IMR-90 (cell line): ENCODE measurements at regions not wholly inside any gene's neighbourhood (a gene's known extent, or its start where the extent isn't known, plus 50 kb on each side); places are given as distances from the start of the nearest gene placed in this dataset.

Source experiments
- ATAC-seq: fragments of 200-7000 bp; cut with Tn5 transposase; 2 replicates; pipeline ENCODE4 v1.9.1; 2020; ENCODE audit warnings: low read depth, mild to moderate bottlenecking, moderate library complexity
- BruUV-seq: library from RNA; stranded (reverse); fragments of 400-500 nt; replicated peaks from 2 replicates; lab custom pipeline; 2021; lab: Mats Ljungman, UMichigan
- CTCF ChIA-PET: fragments of 300-600 bp; formaldehyde crosslinking; extraction: SDS; loops from one replicate; lab custom pipeline; 2021; ENCODE audit warnings: antibody characterized with exemption; lab: Yijun Ruan, JAX
- POLR2A ChIA-PET: fragments of 300-600 bp; sonication (Branson Sonifier 250); formaldehyde crosslinking; loops from one replicate; lab custom pipeline; 2022; ENCODE audit warnings: antibody characterized with exemption; ENCODE audit not compliant: unreplicated experiment; lab: Charles Lee
- DNase-seq: peaks from one replicate; pipeline ENCODE4 v3.0.0; 2013
- H2AFZ ChIP-seq: replicated peaks from 2 replicates; pipeline ENCODE3; 2013; ENCODE audit warnings: low read length, mild to moderate bottlenecking; ENCODE audit not compliant: poor library complexity
- H2AK5ac ChIP-seq: 2 replicates; pipeline ENCODE4 v1.6.1; 2013; ENCODE audit warnings: low read depth, low read length, inconsistent platforms
- H2AK9ac ChIP-seq: replicated peaks from 2 replicates; pipeline ENCODE3; 2013; ENCODE audit warnings: mild to moderate bottlenecking, low read depth, low read length, moderate library complexity; ENCODE audit not compliant: poor library complexity
- H2BK120ac ChIP-seq: 2 replicates; pipeline ENCODE4 v1.6.1; 2013; ENCODE audit warnings: low read depth, low read length, inconsistent platforms
- H2BK15ac ChIP-seq: 3 replicates; pipeline ENCODE4 v1.6.1; 2013; ENCODE audit warnings: low read depth, low read length, inconsistent platforms
- H2BK20ac ChIP-seq: 2 replicates; pipeline ENCODE4 v1.6.1; 2013; ENCODE audit warnings: low read depth, mild to moderate bottlenecking, inconsistent platforms, low read length, moderate library complexity
- H2BK5ac ChIP-seq: 2 replicates; pipeline ENCODE4 v1.6.1; 2013; ENCODE audit warnings: mild to moderate bottlenecking, low read depth, low read length, inconsistent platforms; ENCODE audit not compliant: poor library complexity, severe bottlenecking
- H3K14ac ChIP-seq: replicated peaks from 2 replicates; pipeline ENCODE4 v1.6.1; 2013; ENCODE audit warnings: low read depth, low read length, inconsistent platforms
- H3K18ac ChIP-seq: 2 replicates; pipeline ENCODE4 v1.6.1; 2013; ENCODE audit warnings: low read depth, low read length, control low read depth
- H3K23ac ChIP-seq: 2 replicates; pipeline ENCODE4 v1.6.1; 2013; ENCODE audit warnings: low read depth, low read length, inconsistent platforms
- H3K27ac ChIP-seq: 2 replicates; pipeline ENCODE4 v1.5.1; 2013; ENCODE audit warnings: mild to moderate bottlenecking, control low read depth, low read length; ENCODE audit not compliant: insufficient read depth
- H3K27me3 ChIP-seq: 2 replicates; pipeline ENCODE4 v1.6.1; 2013; ENCODE audit warnings: low read length; ENCODE audit not compliant: control insufficient read depth, insufficient read depth
- H3K36me3 ChIP-seq: 2 replicates; pipeline ENCODE4 v1.6.1; 2013; ENCODE audit warnings: low read length, mixed read lengths; ENCODE audit not compliant: control insufficient read depth, insufficient read depth
- H3K4ac ChIP-seq: 2 replicates; pipeline ENCODE4 v1.6.1; 2013; ENCODE audit warnings: low read depth, low read length, inconsistent platforms
- H3K4me1 ChIP-seq: 2 replicates; pipeline ENCODE4 v1.6.1; 2013; ENCODE audit warnings: low read length, mixed read lengths; ENCODE audit not compliant: control insufficient read depth, insufficient read depth
- H3K4me2 ChIP-seq: 2 replicates; pipeline ENCODE4 v1.6.1; 2013; ENCODE audit warnings: low read depth, mild to moderate bottlenecking, control low read depth, low read length, moderate library complexity
- H3K4me3 ChIP-seq: 2 replicates; pipeline ENCODE4 v1.5.1; 2013; ENCODE audit warnings: low read depth, mild to moderate bottlenecking, control low read depth, low read length, moderate library complexity; ENCODE audit not compliant: insufficient read depth
- H3K56ac ChIP-seq: 2 replicates; pipeline ENCODE4 v1.6.1; 2013; ENCODE audit warnings: low read length, inconsistent platforms; ENCODE audit not compliant: insufficient read depth; ENCODE audit errors: extremely low read depth
- H3K79me1 ChIP-seq, 2 experiments: 2 replicates each; pipeline ENCODE4 v1.6.1; 2013; ENCODE audit warnings: low read length in 2 of 2, inconsistent platforms in 1 of 2, low read depth in 1 of 2
- H3K9ac ChIP-seq: 2 replicates; pipeline ENCODE4 v1.6.1; 2013; ENCODE audit warnings: low read depth, low read length, control low read depth
- H3K9me1 ChIP-seq: 2 replicates; pipeline ENCODE4 v1.6.1; 2013; ENCODE audit warnings: low read length, inconsistent platforms; ENCODE audit not compliant: insufficient read depth
- H3K9me3 ChIP-seq: 2 replicates; pipeline ENCODE4 v1.6.1; 2013; ENCODE audit warnings: low read length; ENCODE audit not compliant: control insufficient read depth, insufficient read depth
- H4K20me1 ChIP-seq: 2 replicates; pipeline ENCODE4 v1.6.1; 2013; ENCODE audit warnings: low read length, inconsistent platforms; ENCODE audit not compliant: insufficient read depth
- H4K5ac ChIP-seq: 2 replicates; pipeline ENCODE4 v1.6.1; 2013; ENCODE audit warnings: mild to moderate bottlenecking, low read depth, low read length, control low read depth
- H4K8ac ChIP-seq, 2 experiments: 2 replicates each; pipeline ENCODE4 v1.6.1; 2013; ENCODE audit warnings: low read depth in 2 of 2, low read length in 2 of 2, control low read depth in 1 of 2, inconsistent platforms in 1 of 2
- H4K91ac ChIP-seq: 2 replicates; pipeline ENCODE4 v1.6.1; 2013; ENCODE audit warnings: low read depth, low read length, inconsistent platforms; ENCODE audit not compliant: insufficient read depth
- MAZ ChIP-seq: IDR thresholded peaks from 2 replicates; pipeline ENCODE4 v1.6.1; 2012; ENCODE audit warnings: low read depth, mild to moderate bottlenecking, low read length, improper control_type of control experiment, moderate library complexity, borderline replicate concordance
- MXI1 ChIP-seq: IDR thresholded peaks from 2 replicates; pipeline ENCODE4 v1.6.1; 2012; ENCODE audit warnings: low read depth, mild to moderate bottlenecking, low read length, moderate library complexity, borderline replicate concordance
- RFX5 ChIP-seq: IDR thresholded peaks from 2 replicates; pipeline ENCODE4 v1.8.0; 2012; ENCODE audit warnings: low read depth, mild to moderate bottlenecking, low read length, moderate library complexity
- WGBS, 2 experiments: methylation state at CpG; one replicate each; pipeline versions ENCODE4 v1.1.5 to v1.1.7; 2013; ENCODE audit warnings: missing lambda C conversion rate in 2 of 2; ENCODE audit not compliant: insufficient read length in 1 of 2; ENCODE audit errors: extremely low coverage in 2 of 2; 5-methylcytosine and 5-hydroxymethylcytosine counted together
- dilution Hi-C: fragments of 300-500 bp; cut with HindIII; formaldehyde crosslinking; loops from one replicate; pipeline ENCODE4 v1.14.3; 2018; ENCODE audit warnings: low sequenced_read_pairs; ENCODE audit not compliant: unreplicated experiment
- in situ Hi-C: fragments of 300-500 bp; cut with MboI; formaldehyde crosslinking; loops from 3 replicates; pipeline ENCODE4 v1.14.3; 2019; ENCODE audit warnings: low sequenced_read_pairs, inconsistent platforms, mixed read lengths
- intact Hi-C: fragments of 100-400 bp; cut with micrococcal nuclease; formaldehyde crosslinking; loops from 2 replicates; pipeline ENCODE4 v1.10.0; 2022
- TF ChIP-seq, protein P1 (sequence below): fragments of 150-350 bp; IDR thresholded peaks from 2 replicates; pipeline ENCODE4 v1.6.1; 2017; ENCODE audit warnings: mild to moderate bottlenecking, antibody characterized with exemption, low read length, low read depth
- TF ChIP-seq, protein P2 (sequence below): fragments of 150-350 bp; IDR thresholded peaks from 2 replicates; pipeline ENCODE4 v1.6.1; 2016; ENCODE audit warnings: low read depth, mild to moderate bottlenecking, low read length, moderate library complexity, borderline replicate concordance

DNA sequence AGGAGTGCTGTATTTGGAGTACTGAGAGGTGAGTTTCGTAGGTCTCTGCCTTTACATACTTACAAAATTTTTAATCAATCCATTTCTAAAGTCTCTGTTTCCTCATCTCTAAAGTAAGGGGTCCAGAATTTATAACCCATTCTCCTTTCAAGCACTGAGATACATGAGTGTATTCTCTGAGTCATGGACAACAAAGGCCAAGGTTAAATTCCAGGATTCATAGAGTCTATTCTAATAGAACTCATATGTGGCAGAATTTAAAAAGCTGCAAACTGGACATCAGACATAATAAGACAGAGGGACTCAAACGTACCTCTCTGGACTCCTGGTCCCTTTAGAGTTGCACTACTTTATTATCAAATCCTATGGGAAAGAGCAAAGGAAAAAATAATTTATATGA is 112.5 kb upstream of the SLIT3 start:
- Histone ChIP-seq H2AFZ (no peak overlapping the region), H3K36me3 (no peaks in the 10 kb centered on the region), H3K4ac (no peak overlapping the region), H4K20me1 (no peaks in the 10 kb centered on the region), H3K4me1 (no peaks in the 10 kb centered on the region), H3K4me3 (no peak overlapping the region), H4K8ac (no peak overlapping the region), H3K14ac (no peak overlapping the region), H3K18ac (no peak overlapping the region), H3K4me2 (no peak overlapping the region), H3K9me1 (no peaks in the 10 kb centered on the region), H3K9me3 (no peaks in the 10 kb centered on the region), H3K23ac (no peak overlapping the region), H4K91ac (no peak overlapping the region), H3K56ac (no peak overlapping the region), H2BK5ac (no peak overlapping the region), H2BK120ac (no peak overlapping the region), H2BK15ac (no peak overlapping the region), H2AK5ac (no peak overlapping the region), H2BK20ac (no peak overlapping the region), H3K27ac (no peak overlapping the region), H4K5ac (no peak overlapping the region), H3K27me3 (no peaks in the 10 kb centered on the region), H3K9ac (no peak overlapping the region), H3K79me1 (no peaks in the 10 kb centered on the region), H2AK9ac (no peak overlapping the region)
- intact Hi-C loops (no loop called here), dilution Hi-C loops (no loop called here), in situ Hi-C loops (no loop called here)
- ChIA-PET CTCF (no interaction called here), POLR2A (no interaction called here)
- no peak for DNase-seq
- TF ChIP-seq MAZ (no peak), RFX5 (no peak), MXI1 (no peak)
- TF ChIP-seq, protein P1, sequence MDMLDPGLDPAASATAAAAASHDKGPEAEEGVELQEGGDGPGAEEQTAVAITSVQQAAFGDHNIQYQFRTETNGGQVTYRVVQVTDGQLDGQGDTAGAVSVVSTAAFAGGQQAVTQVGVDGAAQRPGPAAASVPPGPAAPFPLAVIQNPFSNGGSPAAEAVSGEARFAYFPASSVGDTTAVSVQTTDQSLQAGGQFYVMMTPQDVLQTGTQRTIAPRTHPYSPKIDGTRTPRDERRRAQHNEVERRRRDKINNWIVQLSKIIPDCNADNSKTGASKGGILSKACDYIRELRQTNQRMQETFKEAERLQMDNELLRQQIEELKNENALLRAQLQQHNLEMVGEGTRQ: no peak
- TF ChIP-seq, protein P2, sequence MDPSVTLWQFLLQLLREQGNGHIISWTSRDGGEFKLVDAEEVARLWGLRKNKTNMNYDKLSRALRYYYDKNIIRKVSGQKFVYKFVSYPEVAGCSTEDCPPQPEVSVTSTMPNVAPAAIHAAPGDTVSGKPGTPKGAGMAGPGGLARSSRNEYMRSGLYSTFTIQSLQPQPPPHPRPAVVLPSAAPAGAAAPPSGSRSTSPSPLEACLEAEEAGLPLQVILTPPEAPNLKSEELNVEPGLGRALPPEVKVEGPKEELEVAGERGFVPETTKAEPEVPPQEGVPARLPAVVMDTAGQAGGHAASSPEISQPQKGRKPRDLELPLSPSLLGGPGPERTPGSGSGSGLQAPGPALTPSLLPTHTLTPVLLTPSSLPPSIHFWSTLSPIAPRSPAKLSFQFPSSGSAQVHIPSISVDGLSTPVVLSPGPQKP: no peak
- no TSS peak for BruUV-seq
- WGBS, 2 experiments: no CpG with 5 or more reads among the region's 2 CpGs
- ATAC-seq: no peak
